Right lobe of liver (tissue), 4 donors: ENCODE measurements at regions not wholly inside any gene's neighbourhood (a gene's known extent, or its start where the extent isn't known, plus 50 kb on each side); places are given as distances from the start of the nearest gene placed in this dataset.

Source experiments
- CTCF ChIP-seq, 4 donors: fragments of 200-600 bp in 3 of 4; fragments of 450-650 bp in 1 of 4; IDR thresholded peaks; one replicate each; pipeline versions ENCODE4 v1.5.1 to v1.8.0; 2016 to 2022; ENCODE audit warnings: antibody characterized with exemption in 4 of 4, mild to moderate bottlenecking in 2 of 4
- POLR2A ChIP-seq: fragments of 450-650 bp; IDR thresholded peaks from one replicate; pipeline ENCODE4 v1.6.1; 2017; ENCODE audit warnings: antibody characterized with exemption, mild to moderate bottlenecking
- donor health status: DM: no; HTN: no; CAD: no.
- donor health status: DM: no; HTN: no; CAD: no.
- donor health status: DM: no; HTN: yes; CAD: no.

- TF ChIP-seq CTCF (IDR thresholded peaks at IDR 0.05) (no peak), POLR2A (no peak)
These were observed 75.5 kb upstream of the TGM3 start for GRCh38 chr20:2220298-2220697.
